C4-2B (cell line): ENCODE measurements at regions not wholly inside any gene's neighbourhood (a gene's known extent, or its start where the extent isn't known, plus 50 kb on each side); places are given as distances from the start of the nearest gene placed in this dataset.

Experiments used
- ZFX ChIP-seq: fragments of 450-650 bp; IDR thresholded peaks from 2 replicates; pipeline ENCODE4 v1.6.1; 2017
- TF ChIP-seq, protein P1 (sequence below): fragments of 450-650 bp; conservative IDR thresholded peaks from 2 replicates; pipeline ENCODE4 v1.5.1; 2017; ENCODE audit warnings: mild to moderate bottlenecking

DNA sequence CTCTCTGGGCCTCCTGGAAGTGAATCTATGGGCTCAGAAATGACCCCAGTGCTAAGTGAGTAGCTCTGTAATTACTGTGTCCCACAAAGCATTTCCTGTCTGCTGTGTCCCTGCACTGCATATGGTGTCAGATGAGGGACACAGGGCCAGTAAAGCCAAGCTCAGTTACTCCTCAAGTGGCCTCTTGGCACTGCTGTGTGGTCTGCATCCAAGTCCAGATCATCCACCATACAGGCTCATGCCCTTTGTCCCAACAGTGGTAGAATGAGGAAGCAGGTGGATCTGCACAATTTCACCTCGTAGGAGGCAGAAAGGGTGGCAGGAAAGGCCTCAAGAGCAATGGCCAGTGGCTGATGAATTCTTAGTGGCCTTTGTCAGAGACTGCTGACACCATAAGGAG lies 146.8 kb downstream of the SOX9 start:
- TF ChIP-seq, protein P1, sequence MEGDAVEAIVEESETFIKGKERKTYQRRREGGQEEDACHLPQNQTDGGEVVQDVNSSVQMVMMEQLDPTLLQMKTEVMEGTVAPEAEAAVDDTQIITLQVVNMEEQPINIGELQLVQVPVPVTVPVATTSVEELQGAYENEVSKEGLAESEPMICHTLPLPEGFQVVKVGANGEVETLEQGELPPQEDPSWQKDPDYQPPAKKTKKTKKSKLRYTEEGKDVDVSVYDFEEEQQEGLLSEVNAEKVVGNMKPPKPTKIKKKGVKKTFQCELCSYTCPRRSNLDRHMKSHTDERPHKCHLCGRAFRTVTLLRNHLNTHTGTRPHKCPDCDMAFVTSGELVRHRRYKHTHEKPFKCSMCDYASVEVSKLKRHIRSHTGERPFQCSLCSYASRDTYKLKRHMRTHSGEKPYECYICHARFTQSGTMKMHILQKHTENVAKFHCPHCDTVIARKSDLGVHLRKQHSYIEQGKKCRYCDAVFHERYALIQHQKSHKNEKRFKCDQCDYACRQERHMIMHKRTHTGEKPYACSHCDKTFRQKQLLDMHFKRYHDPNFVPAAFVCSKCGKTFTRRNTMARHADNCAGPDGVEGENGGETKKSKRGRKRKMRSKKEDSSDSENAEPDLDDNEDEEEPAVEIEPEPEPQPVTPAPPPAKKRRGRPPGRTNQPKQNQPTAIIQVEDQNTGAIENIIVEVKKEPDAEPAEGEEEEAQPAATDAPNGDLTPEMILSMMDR: no peak
- no peak for TF ChIP-seq ZFX
